ENCODE measurements at regions not wholly inside any gene's neighbourhood (a gene's known extent, or its start where the extent isn't known, plus 50 kb on each side); places are given as distances from the start of the nearest gene placed in this dataset.

DNA sequence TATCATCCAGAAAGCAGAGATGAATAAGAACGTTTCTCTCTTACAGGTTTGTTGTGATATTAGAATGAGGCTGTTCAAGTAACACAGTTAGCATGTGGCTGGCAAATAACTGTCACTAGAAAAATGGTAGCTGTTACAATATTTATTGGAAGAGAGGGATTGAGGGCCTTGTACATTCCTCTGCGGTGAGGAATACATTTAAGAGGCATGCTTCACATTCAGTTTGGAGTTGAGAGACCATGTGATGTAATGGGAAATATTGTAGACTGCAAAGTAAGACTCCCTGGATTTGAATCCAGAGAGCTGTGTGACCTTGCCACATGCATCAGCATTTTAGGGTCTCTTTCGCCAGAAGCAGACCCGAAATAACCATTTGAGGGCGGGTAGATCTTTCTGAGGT, 104.8 kb upstream of the KIT start (continued):
- TF ChIP-seq, protein P1, sequence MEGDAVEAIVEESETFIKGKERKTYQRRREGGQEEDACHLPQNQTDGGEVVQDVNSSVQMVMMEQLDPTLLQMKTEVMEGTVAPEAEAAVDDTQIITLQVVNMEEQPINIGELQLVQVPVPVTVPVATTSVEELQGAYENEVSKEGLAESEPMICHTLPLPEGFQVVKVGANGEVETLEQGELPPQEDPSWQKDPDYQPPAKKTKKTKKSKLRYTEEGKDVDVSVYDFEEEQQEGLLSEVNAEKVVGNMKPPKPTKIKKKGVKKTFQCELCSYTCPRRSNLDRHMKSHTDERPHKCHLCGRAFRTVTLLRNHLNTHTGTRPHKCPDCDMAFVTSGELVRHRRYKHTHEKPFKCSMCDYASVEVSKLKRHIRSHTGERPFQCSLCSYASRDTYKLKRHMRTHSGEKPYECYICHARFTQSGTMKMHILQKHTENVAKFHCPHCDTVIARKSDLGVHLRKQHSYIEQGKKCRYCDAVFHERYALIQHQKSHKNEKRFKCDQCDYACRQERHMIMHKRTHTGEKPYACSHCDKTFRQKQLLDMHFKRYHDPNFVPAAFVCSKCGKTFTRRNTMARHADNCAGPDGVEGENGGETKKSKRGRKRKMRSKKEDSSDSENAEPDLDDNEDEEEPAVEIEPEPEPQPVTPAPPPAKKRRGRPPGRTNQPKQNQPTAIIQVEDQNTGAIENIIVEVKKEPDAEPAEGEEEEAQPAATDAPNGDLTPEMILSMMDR (IDR thresholded peaks at IDR 0.05; ENCODE audit: control extremely low read depth in 1 of 3, insufficient read depth in 1 of 3, low read depth in 1 of 3, low read length in 3 of 3), result no peak
- TF ChIP-seq EGR1 (IDR thresholded peaks at IDR 0.05; ENCODE audit: borderline replicate concordance, low read depth, low read length) (no peak), TEAD4 (IDR thresholded peaks at IDR 0.05; ENCODE audit: low read depth, low read length) (no peak), GTF2F1 (IDR thresholded peaks at IDR 0.05; ENCODE audit: borderline replicate concordance, low read depth, low read length) (no peak), CEBPB (IDR thresholded peaks at IDR 0.05; ENCODE audit: low read depth, low read length) (no peak), POLR2A (IDR thresholded peaks at IDR 0.05; ENCODE audit: control extremely low read depth in 1 of 2, low read depth in 2 of 2, low read length in 2 of 2) (no peak)
- TF ChIP-seq, protein P2, sequence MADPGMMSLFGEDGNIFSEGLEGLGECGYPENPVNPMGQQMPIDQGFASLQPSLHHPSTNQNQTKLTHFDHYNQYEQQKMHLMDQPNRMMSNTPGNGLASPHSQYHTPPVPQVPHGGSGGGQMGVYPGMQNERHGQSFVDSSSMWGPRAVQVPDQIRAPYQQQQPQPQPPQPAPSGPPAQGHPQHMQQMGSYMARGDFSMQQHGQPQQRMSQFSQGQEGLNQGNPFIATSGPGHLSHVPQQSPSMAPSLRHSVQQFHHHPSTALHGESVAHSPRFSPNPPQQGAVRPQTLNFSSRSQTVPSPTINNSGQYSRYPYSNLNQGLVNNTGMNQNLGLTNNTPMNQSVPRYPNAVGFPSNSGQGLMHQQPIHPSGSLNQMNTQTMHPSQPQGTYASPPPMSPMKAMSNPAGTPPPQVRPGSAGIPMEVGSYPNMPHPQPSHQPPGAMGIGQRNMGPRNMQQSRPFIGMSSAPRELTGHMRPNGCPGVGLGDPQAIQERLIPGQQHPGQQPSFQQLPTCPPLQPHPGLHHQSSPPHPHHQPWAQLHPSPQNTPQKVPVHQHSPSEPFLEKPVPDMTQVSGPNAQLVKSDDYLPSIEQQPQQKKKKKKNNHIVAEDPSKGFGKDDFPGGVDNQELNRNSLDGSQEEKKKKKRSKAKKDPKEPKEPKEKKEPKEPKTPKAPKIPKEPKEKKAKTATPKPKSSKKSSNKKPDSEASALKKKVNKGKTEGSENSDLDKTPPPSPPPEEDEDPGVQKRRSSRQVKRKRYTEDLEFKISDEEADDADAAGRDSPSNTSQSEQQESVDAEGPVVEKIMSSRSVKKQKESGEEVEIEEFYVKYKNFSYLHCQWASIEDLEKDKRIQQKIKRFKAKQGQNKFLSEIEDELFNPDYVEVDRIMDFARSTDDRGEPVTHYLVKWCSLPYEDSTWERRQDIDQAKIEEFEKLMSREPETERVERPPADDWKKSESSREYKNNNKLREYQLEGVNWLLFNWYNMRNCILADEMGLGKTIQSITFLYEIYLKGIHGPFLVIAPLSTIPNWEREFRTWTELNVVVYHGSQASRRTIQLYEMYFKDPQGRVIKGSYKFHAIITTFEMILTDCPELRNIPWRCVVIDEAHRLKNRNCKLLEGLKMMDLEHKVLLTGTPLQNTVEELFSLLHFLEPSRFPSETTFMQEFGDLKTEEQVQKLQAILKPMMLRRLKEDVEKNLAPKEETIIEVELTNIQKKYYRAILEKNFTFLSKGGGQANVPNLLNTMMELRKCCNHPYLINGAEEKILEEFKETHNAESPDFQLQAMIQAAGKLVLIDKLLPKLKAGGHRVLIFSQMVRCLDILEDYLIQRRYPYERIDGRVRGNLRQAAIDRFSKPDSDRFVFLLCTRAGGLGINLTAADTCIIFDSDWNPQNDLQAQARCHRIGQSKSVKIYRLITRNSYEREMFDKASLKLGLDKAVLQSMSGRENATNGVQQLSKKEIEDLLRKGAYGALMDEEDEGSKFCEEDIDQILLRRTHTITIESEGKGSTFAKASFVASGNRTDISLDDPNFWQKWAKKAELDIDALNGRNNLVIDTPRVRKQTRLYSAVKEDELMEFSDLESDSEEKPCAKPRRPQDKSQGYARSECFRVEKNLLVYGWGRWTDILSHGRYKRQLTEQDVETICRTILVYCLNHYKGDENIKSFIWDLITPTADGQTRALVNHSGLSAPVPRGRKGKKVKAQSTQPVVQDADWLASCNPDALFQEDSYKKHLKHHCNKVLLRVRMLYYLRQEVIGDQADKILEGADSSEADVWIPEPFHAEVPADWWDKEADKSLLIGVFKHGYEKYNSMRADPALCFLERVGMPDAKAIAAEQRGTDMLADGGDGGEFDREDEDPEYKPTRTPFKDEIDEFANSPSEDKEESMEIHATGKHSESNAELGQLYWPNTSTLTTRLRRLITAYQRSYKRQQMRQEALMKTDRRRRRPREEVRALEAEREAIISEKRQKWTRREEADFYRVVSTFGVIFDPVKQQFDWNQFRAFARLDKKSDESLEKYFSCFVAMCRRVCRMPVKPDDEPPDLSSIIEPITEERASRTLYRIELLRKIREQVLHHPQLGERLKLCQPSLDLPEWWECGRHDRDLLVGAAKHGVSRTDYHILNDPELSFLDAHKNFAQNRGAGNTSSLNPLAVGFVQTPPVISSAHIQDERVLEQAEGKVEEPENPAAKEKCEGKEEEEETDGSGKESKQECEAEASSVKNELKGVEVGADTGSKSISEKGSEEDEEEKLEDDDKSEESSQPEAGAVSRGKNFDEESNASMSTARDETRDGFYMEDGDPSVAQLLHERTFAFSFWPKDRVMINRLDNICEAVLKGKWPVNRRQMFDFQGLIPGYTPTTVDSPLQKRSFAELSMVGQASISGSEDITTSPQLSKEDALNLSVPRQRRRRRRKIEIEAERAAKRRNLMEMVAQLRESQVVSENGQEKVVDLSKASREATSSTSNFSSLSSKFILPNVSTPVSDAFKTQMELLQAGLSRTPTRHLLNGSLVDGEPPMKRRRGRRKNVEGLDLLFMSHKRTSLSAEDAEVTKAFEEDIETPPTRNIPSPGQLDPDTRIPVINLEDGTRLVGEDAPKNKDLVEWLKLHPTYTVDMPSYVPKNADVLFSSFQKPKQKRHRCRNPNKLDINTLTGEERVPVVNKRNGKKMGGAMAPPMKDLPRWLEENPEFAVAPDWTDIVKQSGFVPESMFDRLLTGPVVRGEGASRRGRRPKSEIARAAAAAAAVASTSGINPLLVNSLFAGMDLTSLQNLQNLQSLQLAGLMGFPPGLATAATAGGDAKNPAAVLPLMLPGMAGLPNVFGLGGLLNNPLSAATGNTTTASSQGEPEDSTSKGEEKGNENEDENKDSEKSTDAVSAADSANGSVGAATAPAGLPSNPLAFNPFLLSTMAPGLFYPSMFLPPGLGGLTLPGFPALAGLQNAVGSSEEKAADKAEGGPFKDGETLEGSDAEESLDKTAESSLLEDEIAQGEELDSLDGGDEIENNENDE (IDR thresholded peaks at IDR 0.05; ENCODE audit: insufficient replicate concordance, low read length), result no peak
